ENCODE measurements at regions not wholly inside any gene's neighbourhood (a gene's known extent, or its start where the extent isn't known, plus 50 kb on each side); places are given as distances from the start of the nearest gene placed in this dataset.

GRCh38 chr13:65826657-65827056, 1403.5 kb downstream of the PCDH9 start:
- Histone ChIP-seq H3K27ac (ENCODE audit: insufficient read depth, low read depth, low read length) (no peak overlapping the region), H3K4me3 (replicated peaks in 1 of 3; ENCODE audit: insufficient read depth in 1 of 3, low read depth in 1 of 3, low read length in 3 of 3) (no peak overlapping the region), H3K27me3 (ENCODE audit: control insufficient read depth in 2 of 2, insufficient read depth in 2 of 2, low read length in 2 of 2) (no peaks in the 10 kb centered on the region), H3K9ac (replicated peaks; ENCODE audit: extremely low read depth, insufficient read depth, low read length) (no peak overlapping the region), H2AFZ (ENCODE audit: low read depth, low read length) (no peak overlapping the region), H3K4me2 (ENCODE audit: insufficient read depth, low read length) (no peak overlapping the region), H3K4me1 (ENCODE audit: control insufficient read depth, extremely low read depth, insufficient read depth, low read length) (no peaks in the 10 kb centered on the region), H3K79me2 (ENCODE audit: control insufficient read depth, insufficient read depth, low read length) (no peaks in the 10 kb centered on the region), H3K9me3 (replicated peaks; ENCODE audit: control insufficient read depth, insufficient read depth, low read length) (no peaks in the 10 kb centered on the region), H3K9me1 (replicated peaks; ENCODE audit: control insufficient read depth, extremely low read depth, insufficient read depth, low read length) (no peaks in the 10 kb centered on the region), H4K20me1 (replicated peaks; ENCODE audit: control insufficient read depth, extremely low read depth, insufficient read depth, low read length) (no peaks in the 10 kb centered on the region), H3K36me3 (ENCODE audit: control insufficient read depth in 2 of 2, extremely low read depth in 1 of 2, insufficient read depth in 2 of 2, low read length in 2 of 2) (no peaks in the 10 kb centered on the region)
- TF ChIP-seq FOS (IDR thresholded peaks at IDR 0.05; ENCODE audit: borderline replicate concordance, insufficient read depth, low read length) (no peak), GATA2 (IDR thresholded peaks at IDR 0.05; ENCODE audit: insufficient read depth, insufficient read length, low read depth, low read length) (no peak), MYC (IDR thresholded peaks at IDR 0.05; ENCODE audit: low read depth, low read length) (no peak), JUN (IDR thresholded peaks at IDR 0.05; ENCODE audit: borderline replicate concordance, insufficient read depth, insufficient read length, low read depth) (no peak), MAX (IDR thresholded peaks at IDR 0.05; ENCODE audit: insufficient read depth, insufficient read length) (no peak)
- DNase-seq (ENCODE audit: low read depth, low spot score) (no peak), FAIRE-seq (no peak)
- dilution Hi-C loops (cut with MboI; ENCODE audit: extremely low pct_ligation_motif_present, low sequenced_read_pairs), result no loop called here
- intact Hi-C loops (cut with micrococcal nuclease), result no loop called here
- POLR2A ChIA-PET, result no interaction called here
- CTCF ChIA-PET, result no interaction called here
- BruUV-seq (replicated peaks), result no TSS peak

GRCh38 chr13:65825039-65825438, 1405.1 kb downstream of the PCDH9 start:
- intact Hi-C loops (cut with micrococcal nuclease) (no loop called here), dilution Hi-C loops (cut with MboI; ENCODE audit: extremely low pct_ligation_motif_present, low sequenced_read_pairs) (no loop called here)
- no peaks in the 10 kb centered on the region for H4K20me1 ChIP-seq (replicated peaks; ENCODE audit: control insufficient read depth, extremely low read depth, insufficient read depth, low read length)
- no peaks in the 10 kb centered on the region for H3K27me3 ChIP-seq (ENCODE audit: control insufficient read depth in 2 of 2, insufficient read depth in 2 of 2, low read length in 2 of 2)
- TF ChIP-seq FOS (IDR thresholded peaks at IDR 0.05; ENCODE audit: borderline replicate concordance, insufficient read depth, low read length) (peak; percentile 14), POLR2AphosphoS5 (IDR thresholded peaks at IDR 0.05; ENCODE audit: insufficient read depth, low read depth, low read length) (no peak), CTCF (IDR thresholded peaks at IDR 0.05; ENCODE audit: extremely low read depth in 1 of 2, insufficient read depth in 1 of 2, low read depth in 1 of 2, low read length in 2 of 2) (no peak), EZH2 (IDR thresholded peaks at IDR 0.05; ENCODE audit: borderline replicate concordance, low read depth, low read length, severe bottlenecking) (no peak)
- peak overlapping the region; percentile 57 for H2AFZ ChIP-seq (ENCODE audit: low read depth, low read length)
- H3K4me2 ChIP-seq (ENCODE audit: insufficient read depth, low read length), result peak overlapping the region; percentile 12
- DNase-seq (ENCODE audit: low read depth, low spot score), result peak; percentile 48
- no peaks in the 10 kb centered on the region for H3K4me1 ChIP-seq (ENCODE audit: control insufficient read depth, extremely low read depth, insufficient read depth, low read length)
- H3K9me1 ChIP-seq (replicated peaks; ENCODE audit: control insufficient read depth, extremely low read depth, insufficient read depth, low read length), result no peaks in the 10 kb centered on the region
- no peak overlapping the region for H3K27ac ChIP-seq (ENCODE audit: insufficient read depth, low read depth, low read length)
- H3K36me3 ChIP-seq (ENCODE audit: control insufficient read depth in 2 of 2, extremely low read depth in 1 of 2, insufficient read depth in 2 of 2, low read length in 2 of 2), result no peaks in the 10 kb centered on the region
- H3K9ac ChIP-seq (replicated peaks; ENCODE audit: extremely low read depth, insufficient read depth, low read length), result no peak overlapping the region
- no peak overlapping the region for H3K4me3 ChIP-seq (replicated peaks in 1 of 3; ENCODE audit: insufficient read depth in 1 of 3, low read depth in 1 of 3, low read length in 3 of 3)
- POLR2A ChIA-PET, result no interaction called here
- CTCF ChIA-PET, result no interaction called here
- peak; percentile 72 for FAIRE-seq
- no peaks in the 10 kb centered on the region for H3K9me3 ChIP-seq (replicated peaks; ENCODE audit: control insufficient read depth, insufficient read depth, low read length)
- H3K79me2 ChIP-seq (ENCODE audit: control insufficient read depth, insufficient read depth, low read length), result no peaks in the 10 kb centered on the region
- BruUV-seq (replicated peaks), result no TSS peak

All from endothelial cell of umbilical vein (primary cell).